Midbrain (tissue), 1 donor: ENCODE measurements at regions not wholly inside any gene's neighbourhood (a gene's known extent, or its start where the extent isn't known, plus 50 kb on each side); places are given as distances from the start of the nearest gene placed in this dataset.
"Not testable (repeated sequence)": the region's sequence is repeated elsewhere in the genome, so short reads cannot be mapped to it uniquely, and the experiment has no call there.

Source experiments
- DNase-seq: peaks from one replicate; lab custom pipeline; 2025; lab: John Stamatoyannopoulos, UW

GRCh38 chr9:7545371-7546165 is 254.0 kb downstream of the DMAC1 start:
- DNase-seq: no peak

DNA sequence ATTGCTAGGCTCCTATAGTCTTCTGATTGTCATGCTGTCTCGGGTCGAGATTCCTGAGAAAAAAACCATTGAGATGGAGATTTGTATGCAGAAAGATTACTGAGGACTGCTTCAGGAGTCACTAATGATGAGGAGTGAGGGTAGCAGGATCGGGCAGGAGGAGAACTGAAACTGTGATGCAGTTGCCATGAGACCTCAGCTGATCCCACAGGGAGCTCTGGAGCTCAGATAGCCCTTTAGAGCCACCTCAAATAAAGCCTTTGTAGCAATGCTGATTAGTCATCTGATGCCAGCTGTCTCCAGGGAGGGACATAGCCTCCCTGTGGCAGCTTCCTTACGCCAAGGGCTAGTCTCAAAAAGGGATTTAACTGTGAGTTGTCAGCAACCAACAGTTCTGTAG is 256.9 kb downstream of the DMAC1 start:
- DNase-seq: no peak

- no peak for DNase-seq
Observed at GRCh38 chr9:7542126-7542525, 257.5 kb downstream of the DMAC1 start.

DNA sequence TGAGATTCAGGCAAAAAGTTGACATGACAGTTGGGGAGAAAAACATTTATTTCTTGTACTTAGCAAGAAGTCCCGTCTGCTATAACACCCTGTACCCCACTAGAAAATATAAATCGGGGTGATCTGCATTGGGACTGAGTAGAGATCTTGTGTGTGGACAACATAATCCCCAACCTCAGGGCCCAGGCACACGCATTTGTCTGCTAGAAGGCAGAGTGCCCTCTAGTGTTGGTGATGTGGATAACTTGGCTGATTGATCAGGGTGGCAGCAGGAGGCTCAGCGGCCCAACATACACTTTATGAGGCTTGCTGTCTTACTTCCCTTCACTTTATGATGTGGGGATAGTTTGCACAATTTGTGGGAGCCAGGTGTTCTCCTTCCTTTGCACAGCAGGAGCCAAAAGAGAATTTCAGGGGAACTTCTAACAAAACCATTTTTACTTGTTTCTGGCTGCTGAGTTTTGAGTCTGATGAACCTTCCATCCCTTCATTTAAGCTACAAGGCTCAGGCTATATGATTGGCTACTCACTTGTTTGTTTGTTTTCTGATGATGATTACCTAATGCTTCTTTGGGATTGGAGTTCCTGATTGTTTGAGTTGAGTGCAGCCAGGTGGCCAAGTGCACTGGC is 263.2 kb downstream of the DMAC1 start:
- peak; percentile 36 for DNase-seq

GRCh38 chr9:7534211-7534935 is 265.2 kb downstream of the DMAC1 start:
- no peak for DNase-seq

DNA sequence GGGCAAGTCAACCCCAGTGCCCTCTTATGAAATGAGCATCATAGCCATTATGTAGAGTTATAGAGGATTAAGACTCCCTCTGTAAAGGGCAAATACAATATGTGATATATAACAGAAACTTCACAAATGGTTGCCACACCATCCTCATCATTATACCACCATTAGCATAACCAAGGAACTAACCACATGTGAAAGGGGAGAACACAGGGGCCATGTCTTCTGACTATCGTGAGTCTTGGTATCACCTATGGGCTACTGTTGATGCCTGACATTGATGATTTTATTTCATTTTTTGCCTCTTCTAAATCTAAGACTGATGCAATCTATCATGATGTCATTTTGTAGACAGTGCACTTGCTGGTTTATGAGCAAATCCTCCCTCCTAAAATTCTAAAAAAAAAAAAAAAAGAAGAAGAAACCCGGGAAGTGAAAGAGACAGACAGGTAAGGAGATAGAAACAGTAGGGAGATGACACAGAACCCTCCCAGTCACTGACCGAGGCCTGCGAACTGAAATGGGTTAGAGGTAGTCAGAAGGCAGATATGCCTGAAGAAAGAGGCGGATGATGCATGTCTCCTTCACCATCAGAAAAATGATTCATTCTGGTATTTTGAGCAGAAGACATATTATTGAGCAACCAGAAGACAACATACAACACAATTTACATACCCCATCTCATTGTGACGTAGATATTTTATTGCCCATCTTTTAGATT is 266.0 kb downstream of the DMAC1 start:
- no peak for DNase-seq

DNA sequence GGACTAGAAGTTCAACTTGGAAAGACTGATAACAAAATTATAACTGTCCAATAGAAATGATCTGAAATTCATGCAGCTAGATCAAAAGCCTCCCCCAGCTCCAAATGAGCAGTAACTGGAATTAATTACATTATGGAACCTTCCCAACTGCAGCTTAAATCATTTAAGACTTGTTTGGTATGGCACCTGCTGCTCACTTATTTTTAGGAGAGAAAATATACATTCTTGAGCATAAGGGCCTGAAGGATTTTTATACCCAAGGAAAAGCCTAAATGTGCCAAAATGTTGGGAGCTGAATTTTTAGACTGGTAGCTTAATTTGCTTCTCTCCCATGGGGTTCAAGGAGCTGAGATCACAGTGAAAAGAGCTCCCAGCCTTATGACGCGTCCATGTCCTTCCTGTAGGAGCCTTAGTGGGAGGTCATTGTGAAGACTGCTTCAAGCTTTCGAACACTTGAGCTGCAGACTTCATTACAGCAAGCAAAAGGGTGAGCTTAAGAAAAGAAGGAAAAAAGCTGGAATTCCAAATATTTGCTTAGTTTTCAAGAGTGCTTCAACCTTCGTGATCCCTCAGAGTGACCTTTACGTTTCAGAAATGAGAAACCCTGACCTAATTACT is 276.0 kb downstream of the DMAC1 start:
- DNase-seq: no peak

DNA sequence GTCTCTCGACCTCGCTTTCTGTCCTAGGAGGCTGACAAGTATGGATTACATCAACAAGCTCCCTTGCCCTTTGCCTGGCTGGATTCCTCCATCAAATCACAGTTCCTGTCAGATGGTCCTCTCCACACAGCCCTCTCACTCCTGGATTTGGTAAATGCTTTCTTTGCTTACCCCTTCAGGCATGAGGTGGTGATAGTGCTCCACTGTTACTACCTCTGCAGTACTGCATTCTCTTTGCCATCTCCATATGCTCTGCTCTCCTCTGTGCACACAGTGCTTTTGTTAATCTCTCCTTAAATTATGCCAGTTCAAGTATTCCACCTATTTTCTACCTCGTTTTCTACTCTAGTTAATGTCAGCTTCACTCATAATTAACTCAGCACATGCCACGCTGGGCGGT is 279.2 kb downstream of the DMAC1 start:
- DNase-seq: no peak

GRCh38 chr9:7516376-7516775 is 283.2 kb downstream of the DMAC1 start:
- DNase-seq: no peak

DNA sequence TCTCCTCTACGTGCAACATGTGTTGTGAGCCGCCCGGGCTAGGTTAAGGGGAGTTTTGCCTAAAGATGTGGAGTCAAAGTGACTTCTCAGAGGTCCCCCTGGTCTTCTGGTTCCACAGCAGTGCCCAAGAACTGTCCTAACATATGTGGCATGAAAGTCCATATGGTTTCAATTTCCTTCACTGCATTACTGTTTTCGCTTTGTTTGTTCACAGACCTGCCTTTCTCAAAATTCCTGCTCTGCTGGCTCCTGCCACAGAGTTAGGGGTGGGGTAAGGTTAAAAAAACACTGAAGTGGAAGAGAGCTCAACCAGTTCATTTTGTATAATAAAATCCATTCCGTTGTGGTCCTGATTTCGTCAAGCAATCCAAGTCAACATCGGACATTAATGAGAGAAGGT is 289.4 kb downstream of the DMAC1 start:
- no peak for DNase-seq

GRCh38 chr9:7509576-7510145 is 289.9 kb downstream of the DMAC1 start:
- no peak for DNase-seq

GRCh38 chr9:7508516-7508915 is 291.1 kb downstream of the DMAC1 start:
- no peak for DNase-seq

DNA sequence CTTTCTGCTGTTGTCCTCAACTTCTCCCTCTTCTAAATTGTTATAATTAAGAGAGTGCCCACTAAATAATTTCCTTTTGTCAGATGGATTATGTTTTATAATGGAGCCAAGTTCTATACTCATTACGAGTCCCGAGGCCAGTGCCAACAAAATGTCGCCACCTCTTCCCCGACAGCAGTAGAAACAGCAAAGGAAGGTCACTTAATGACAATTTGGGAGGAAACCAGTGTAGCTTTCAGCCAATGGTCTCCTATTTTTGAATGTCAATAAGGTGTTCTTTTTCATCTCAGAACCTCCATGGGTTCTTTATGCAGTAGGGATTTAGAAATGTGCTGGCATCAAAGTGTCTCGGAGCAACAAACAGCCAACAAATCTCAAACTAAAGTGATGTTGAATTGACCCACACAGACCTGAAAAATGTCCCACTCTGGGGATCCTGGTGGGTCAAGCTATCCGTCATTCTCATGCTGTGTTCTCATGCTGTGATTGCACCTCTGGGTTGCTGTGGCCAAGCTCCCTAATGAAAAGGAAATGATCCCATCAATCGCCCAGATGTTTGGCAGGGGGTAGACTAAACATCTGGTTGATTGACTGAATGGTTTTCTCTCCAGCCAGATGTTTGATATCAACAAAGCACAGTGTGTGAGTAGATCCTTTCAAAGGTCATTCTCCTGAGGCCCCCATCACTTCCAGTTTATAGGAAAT is 291.9 kb downstream of the DMAC1 start:
- no peak for DNase-seq

- DNase-seq: no peak
Observed at GRCh38 chr9:7507026-7507425, 292.6 kb downstream of the DMAC1 start.

DNA sequence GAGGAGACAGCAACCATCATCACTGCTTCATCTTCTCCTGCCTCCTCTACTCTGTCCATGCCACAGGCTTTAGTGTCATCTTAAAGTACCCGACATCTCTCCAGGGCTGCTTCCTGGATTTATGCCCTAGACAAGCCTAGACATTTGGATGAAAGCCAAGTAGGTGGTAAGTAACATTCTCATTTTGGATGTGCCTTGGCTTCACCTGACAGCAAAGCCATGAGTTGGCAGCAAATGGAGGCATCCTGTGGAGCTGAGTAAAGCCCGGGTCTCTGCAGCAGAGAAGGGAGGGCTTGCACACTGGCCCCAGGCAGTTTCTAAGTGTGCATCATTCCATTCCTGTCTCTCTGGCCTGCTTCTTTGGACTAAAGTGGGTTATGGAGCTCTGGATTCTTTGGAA is 299.1 kb downstream of the DMAC1 start:
- no peak for DNase-seq

GRCh38 chr9:7491641-7492040 is 307.9 kb downstream of the DMAC1 start:
- no peak for DNase-seq

DNA sequence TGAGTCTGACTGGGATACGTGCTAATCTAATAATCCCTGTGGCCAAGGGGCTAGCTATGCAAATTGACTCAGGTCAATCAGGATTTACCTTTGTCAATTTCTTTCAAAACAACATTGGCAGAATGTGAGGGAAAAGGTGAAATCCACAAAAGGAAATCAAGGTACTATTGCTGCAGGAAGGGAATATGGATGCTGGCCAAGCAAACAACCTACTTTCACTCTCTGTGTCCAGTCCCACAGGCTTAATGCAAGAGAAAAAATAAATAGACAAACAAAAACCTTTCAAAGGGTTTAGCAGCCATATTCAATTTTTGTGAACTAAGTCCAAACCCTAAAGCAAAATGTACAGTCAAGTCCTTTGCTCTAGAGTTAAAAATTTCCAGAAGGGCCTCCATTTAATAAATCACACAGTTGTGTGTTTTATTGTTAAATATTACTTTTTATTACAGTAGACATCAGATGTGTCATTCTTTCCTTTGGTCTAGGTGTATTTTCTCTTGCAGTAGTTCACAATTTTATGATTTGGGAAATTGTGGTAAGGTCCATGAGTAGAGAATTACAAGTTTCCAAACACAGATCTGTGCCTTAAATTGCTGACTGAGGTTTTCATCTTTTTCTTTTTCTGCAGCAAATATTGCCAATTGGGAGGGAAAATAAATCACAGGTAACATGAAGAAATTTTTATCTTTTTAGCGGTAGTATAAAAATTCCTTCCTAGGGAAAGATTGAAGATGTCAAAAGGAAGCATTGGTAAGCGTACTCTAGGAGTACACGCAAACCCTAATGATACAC is 309.1 kb downstream of the DMAC1 start:
- DNase-seq: no peak

DNA sequence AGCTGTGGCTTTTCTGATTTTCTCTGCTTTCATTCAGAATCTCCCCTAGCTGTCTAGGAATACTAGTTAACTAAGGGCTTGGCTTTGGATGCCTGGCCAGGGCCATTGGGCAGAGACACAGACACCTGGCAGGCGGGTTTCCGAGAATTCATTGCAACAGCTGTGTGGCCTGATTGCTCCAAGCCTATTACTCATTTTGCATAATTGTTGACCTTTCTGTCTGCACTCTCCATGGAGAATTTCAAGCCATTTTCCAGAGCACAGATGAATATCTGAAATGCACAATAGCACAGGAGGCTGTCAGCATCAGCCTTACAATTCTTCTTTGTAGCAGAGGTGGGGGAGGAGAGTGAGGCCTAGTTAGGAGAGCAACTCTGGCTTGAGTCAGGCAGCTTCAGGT is 310.5 kb downstream of the DMAC1 start:
- no peak for DNase-seq

DNA sequence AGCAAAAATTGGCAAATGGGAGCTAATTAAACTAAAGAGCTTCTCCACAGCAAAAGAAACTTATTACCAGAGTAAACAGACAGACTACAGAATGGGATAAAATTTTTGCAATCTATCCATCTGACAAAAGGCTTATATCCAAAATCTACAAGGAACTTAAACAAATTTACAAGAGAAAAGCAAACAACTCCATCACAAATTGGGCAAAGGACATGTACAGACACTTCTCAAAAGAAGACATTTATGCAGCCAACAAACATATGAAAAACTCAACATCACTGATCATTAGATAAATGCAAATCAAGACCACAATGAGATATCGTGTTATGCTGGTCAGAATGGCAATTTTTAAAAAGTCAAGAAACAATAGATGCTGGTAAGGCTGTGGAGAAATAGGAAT is 315.6 kb downstream of the DMAC1 start:
- not testable (repeated sequence) for DNase-seq

- DNase-seq: no peak
Observed at GRCh38 chr9:7481570-7481969, 318.0 kb downstream of the DMAC1 start.
